K562 (cell line): ENCODE measurements at regions not wholly inside any gene's neighbourhood (a gene's known extent, or its start where the extent isn't known, plus 50 kb on each side); places are given as distances from the start of the nearest gene placed in this dataset.

ENCODE experiments used
- ATAC-seq: fragments of 200-7000 bp; cut with Tn5 transposase; 3 replicates; pipeline ENCODE4 v1.9.1; 2020; ENCODE audit warnings: moderate library complexity
- BruUV-seq: library from RNA; stranded (reverse); fragments of 400-500 nt; replicated peaks from 2 replicates; lab custom pipeline; 2021; lab: Mats Ljungman, UMichigan
- CTCF ChIA-PET: fragments of 300-600 bp; formaldehyde crosslinking; extraction: SDS; loops from one replicate; lab custom pipeline; 2021; ENCODE audit warnings: low intra/inter-chr PET ratio; lab: Yijun Ruan, JAX
- POLR2A ChIA-PET: fragments of 300-600, 350-650 bp; sonication (Branson Sonifier 250); formaldehyde crosslinking; extraction: SDS; loops from one replicate; lab custom pipeline; 2021; ENCODE audit warnings: antibody characterized with exemption, inconsistent platforms; lab: Yijun Ruan, JAX
- DNase-seq, 4 experiments: peaks; one replicate each; pipeline versions ENCODE4 v3.0.0 to v3.0.0-alpha.2; 2011 to 2018; ENCODE audit warnings: low spot score in 3 of 4, mixed read lengths in 3 of 4; ENCODE audit errors: extremely low read depth in 1 of 4
- FAIRE-seq: peaks from 2 replicates; lab custom pipeline; 2011; peaks lifted over from hg19 to GRCh38; lab: Jason Lieb, UNC
- H2AFZ ChIP-seq: 2 replicates; pipeline ENCODE4 v1.6.0; 2011; ENCODE audit warnings: low read depth, low read length, control low read depth, inconsistent platforms
- H3K27ac ChIP-seq: fragments of 200-600 bp; 3 replicates; pipeline ENCODE4 v1.8.0; 2011; ENCODE audit warnings: low read depth, mild to moderate bottlenecking, control low read depth, inconsistent platforms, low read length, moderate library complexity, mixed read lengths; ENCODE audit errors: extremely low read depth
- H3K27me3 ChIP-seq, 2 experiments: fragments of 300-600 bp in 1 of 2; 2 replicates in 1 of 2; 3 replicates in 1 of 2; pipeline versions ENCODE4 v1.6.0 to v1.8.0; 2011; ENCODE audit warnings: inconsistent platforms in 2 of 2, low read length in 2 of 2, mild to moderate bottlenecking in 1 of 2, mixed read lengths in 1 of 2, moderate library complexity in 1 of 2; ENCODE audit not compliant: control insufficient read depth in 2 of 2, insufficient read depth in 2 of 2
- H3K36me3 ChIP-seq: fragments of 300-600 bp; 3 replicates; pipeline ENCODE4 v1.8.0; 2011; ENCODE audit warnings: mild to moderate bottlenecking, low read length, inconsistent platforms; ENCODE audit not compliant: control insufficient read depth, insufficient read depth
- H3K4me1 ChIP-seq, 2 experiments: fragments of 200-600 bp in 1 of 2; replicated peaks in 1 of 2; 2 replicates in 1 of 2; 3 replicates in 1 of 2; pipeline versions ENCODE4 v1.5.1 to v1.8.0; 2011; ENCODE audit warnings: inconsistent platforms in 2 of 2, low read length in 2 of 2, mild to moderate bottlenecking in 1 of 2, mixed read lengths in 1 of 2, moderate library complexity in 1 of 2; ENCODE audit not compliant: control insufficient read depth in 2 of 2, insufficient read depth in 2 of 2
- H3K4me2 ChIP-seq: 2 replicates; pipeline ENCODE4 v1.6.1; 2011; ENCODE audit warnings: low read length, control low read depth, inconsistent platforms, mixed read lengths; ENCODE audit not compliant: insufficient read depth
- H3K4me3 ChIP-seq: fragments of 200-600 bp; sonication (generic), shearing (Covaris generic); 2 replicates; pipeline ENCODE4 v1.5.1; 2016; ENCODE audit warnings: control low read depth, inconsistent platforms
- H3K79me2 ChIP-seq: fragments of 200-600 bp; 3 replicates; pipeline ENCODE4 v1.8.0; 2011; ENCODE audit warnings: low read length, inconsistent platforms; ENCODE audit not compliant: control insufficient read depth, insufficient read depth
- H3K9ac ChIP-seq, 2 experiments: 2 replicates each; pipeline versions ENCODE4 v1.6.0 to v1.6.1; 2011; ENCODE audit warnings: low read depth in 2 of 2, low read length in 2 of 2, control low read depth in 1 of 2, inconsistent platforms in 1 of 2, mild to moderate bottlenecking in 1 of 2, mixed read lengths in 1 of 2; ENCODE audit not compliant: insufficient read depth in 1 of 2
- H3K9me1 ChIP-seq: one replicate; pipeline ENCODE4 v1.6.0; 2011; ENCODE audit warnings: inconsistent platforms, mild to moderate bottlenecking, low read length, moderate library complexity; ENCODE audit not compliant: control insufficient read depth, insufficient read depth
- H3K9me3 ChIP-seq: replicated peaks from 2 replicates; pipeline ENCODE4 v1.5.1; 2011; ENCODE audit warnings: low read depth, low read length, inconsistent platforms; ENCODE audit not compliant: control insufficient read depth, insufficient read depth
- H4K20me1 ChIP-seq: replicated peaks from 2 replicates; pipeline ENCODE4 v1.6.1; 2011; ENCODE audit warnings: low read length, inconsistent platforms, mixed read lengths; ENCODE audit not compliant: control insufficient read depth, insufficient read depth
- ARID2 ChIP-seq: fragments of 450-650 bp; IDR thresholded peaks from 2 replicates; pipeline ENCODE4 v1.6.1; 2017; ENCODE audit warnings: antibody characterized with exemption, mild to moderate bottlenecking
- CEBPG ChIP-seq, 3 experiments: fragments of 200-800 bp in 1 of 3; sonication (Bioruptor generic) in 1 of 3; sonication (generic) in 1 of 3; formaldehyde crosslinking in 1 of 3; IDR thresholded peaks in 2 of 3; conservative IDR thresholded peaks in 1 of 3; 2 replicates each; pipeline versions ENCODE4 v1.6.1 to v1.8.0; 2016 to 2022; ENCODE audit warnings: missing compliant biosample characterization in 2 of 3, missing genetic modification characterization in 2 of 3, mild to moderate bottlenecking in 1 of 3, missing genetic modification reagents in 1 of 3
- GABPB2 ChIP-seq: fragments of 250-450 bp; sonication (Bioruptor Pico); conservative IDR thresholded peaks from 2 replicates; pipeline ENCODE4 v1.5.1; 2021; ENCODE audit warnings: mild to moderate bottlenecking
- HCFC1 ChIP-seq: IDR thresholded peaks from 2 replicates; pipeline ENCODE4 v1.6.1; 2012; ENCODE audit warnings: low read depth, low read length, improper control_type of control experiment
- HNRNPUL1 ChIP-seq: fragments of 200-400 bp; formaldehyde crosslinking; IDR thresholded peaks from 2 replicates; pipeline ENCODE4 v1.6.1; 2017; ENCODE audit warnings: low read length
- MAFK ChIP-seq: IDR thresholded peaks from 2 replicates; pipeline ENCODE4 v1.6.1; 2011; ENCODE audit warnings: low read length, improper control_type of control experiment
- MCM2 ChIP-seq: fragments of 450-650 bp; IDR thresholded peaks from 2 replicates; pipeline ENCODE4 v1.6.1; 2017; ENCODE audit warnings: low read depth, mild to moderate bottlenecking
- PCBP1 ChIP-seq: fragments of 200-400 bp; formaldehyde crosslinking; IDR thresholded peaks from 2 replicates; pipeline ENCODE4 v1.6.1; 2018; ENCODE audit warnings: mild to moderate bottlenecking, low read depth, low read length; ENCODE audit not compliant: poor library complexity, severe bottlenecking
- RBM39 ChIP-seq: fragments of 200-400 bp; formaldehyde crosslinking; optimal IDR thresholded peaks from 2 replicates; pipeline ENCODE3; 2018; ENCODE audit warnings: low read depth, low read length
- SETDB1 ChIP-seq: IDR thresholded peaks from one replicate; pipeline ENCODE4 v1.6.1; 2012; ENCODE audit warnings: low read length, control low read depth, inconsistent platforms
- TAL1 ChIP-seq: fragments of 450-650 bp; IDR thresholded peaks from 2 replicates; pipeline ENCODE4 v1.6.1; 2016; ENCODE audit warnings: mild to moderate bottlenecking
- ZNF23 ChIP-seq: fragments of 250-450 bp; sonication (Bioruptor Pico); IDR thresholded peaks from 2 replicates; pipeline ENCODE4 v1.4.0; 2020; ENCODE audit warnings: mild to moderate bottlenecking
- ZNF444 ChIP-seq: fragments of 250-450 bp; sonication (Bioruptor Pico); IDR thresholded peaks from 2 replicates; pipeline ENCODE4 v1.4.0; 2020; ENCODE audit warnings: mild to moderate bottlenecking, moderate library complexity
- WGBS: fragments of 100-300 bp; shearing (Covaris generic); methylation state at CpG from one replicate; pipeline ENCODE4 v1.1.6; 2016; ENCODE audit warnings: low coverage, mixed read lengths; ENCODE audit not compliant: insufficient coverage; ENCODE audit errors: missing lambda C conversion rate; 5-methylcytosine and 5-hydroxymethylcytosine counted together
- in situ Hi-C: fragments of 300-500 bp; cut with MboI; formaldehyde crosslinking; loops from 4 replicates; pipeline ENCODE4 v1.15.0; 2018; ENCODE audit warnings: inconsistent platforms, mixed read lengths
- intact Hi-C: fragments of 100-400 bp; cut with micrococcal nuclease; formaldehyde crosslinking; loops from 2 replicates; pipeline ENCODE4 v1.14.2; 2022
- TF ChIP-seq, protein P1 (sequence below): IDR thresholded peaks from 2 replicates; pipeline ENCODE4 v1.6.1; 2016; ENCODE audit warnings: missing genetic modification characterization, missing compliant biosample characterization
- TF ChIP-seq, protein P2 (sequence below): sonication (generic); formaldehyde crosslinking; IDR thresholded peaks from 2 replicates; pipeline ENCODE4 v1.8.0; 2023; ENCODE audit warnings: missing genetic modification reagents, mild to moderate bottlenecking, borderline replicate concordance
- TF ChIP-seq, protein P3 (sequence below): fragments of 250-450 bp; sonication (Bioruptor Pico); IDR thresholded peaks from 2 replicates; pipeline ENCODE4 v1.8.0; 2021; ENCODE audit warnings: moderate library complexity, mild to moderate bottlenecking, inconsistent platforms

DNA sequence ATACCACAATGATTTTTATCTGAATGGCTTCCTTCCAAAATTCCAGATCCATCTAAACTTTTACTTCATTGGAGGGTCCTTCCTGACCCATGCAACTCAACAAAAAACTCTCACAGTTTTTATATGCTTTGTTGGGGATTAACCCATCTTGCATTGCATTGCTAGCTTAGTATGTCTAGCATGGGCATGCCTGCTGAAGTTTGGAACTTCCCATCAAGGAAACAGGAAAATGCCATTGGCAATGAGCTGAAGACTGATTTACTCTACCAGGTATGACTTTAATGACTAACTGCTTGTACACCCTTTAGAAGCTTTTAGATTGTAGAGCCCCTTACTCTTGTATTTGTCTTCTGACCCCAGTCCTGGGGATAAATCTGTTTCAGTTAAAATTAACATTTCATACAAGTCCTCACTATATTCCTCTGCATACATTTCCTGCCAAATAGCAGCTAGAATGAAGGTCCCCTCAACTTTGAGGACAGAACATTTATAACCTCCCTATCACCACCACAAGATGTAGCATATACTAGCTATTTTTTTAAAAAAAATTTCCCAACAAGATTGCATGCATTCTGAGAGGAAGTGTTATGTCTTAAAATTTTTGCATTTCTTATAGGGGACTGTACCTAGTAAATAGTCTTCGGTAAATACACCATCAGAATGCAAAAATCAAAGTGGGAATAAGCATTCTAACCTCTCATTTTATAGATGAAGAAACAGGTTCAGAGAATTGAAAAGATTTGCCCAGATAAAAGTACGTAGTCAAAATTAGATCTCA lies 52.5 kb upstream of the ATXN3L start:
- intact Hi-C loops (no loop called here), in situ Hi-C loops (no loop called here)
- H3K9ac ChIP-seq, result no peak overlapping the region
- CTCF ChIA-PET, result no interaction called here
- POLR2A ChIA-PET, result interaction anchor here (1.4 kb wide), 1 partner anchor 13 kb away, joined by 5 read pairs; no protein-coding TSS in a partner anchor
- H3K79me2 ChIP-seq, result no peaks in the 10 kb centered on the region
- BruUV-seq, result no TSS peak
- no peaks in the 10 kb centered on the region for H4K20me1 ChIP-seq
- WGBS, result 67% methylated on average over 2 of the region's 2 CpGs
- H3K4me2 ChIP-seq, result no peak overlapping the region
- DNase-seq, result no peak
- peaks cover 0 to 6% of the 10 kb centered on the region in 2 experiments; a peak in 1 of 5 replicates for H3K4me1 ChIP-seq
- no peak overlapping the region for H3K4me3 ChIP-seq
- no peak for ATAC-seq
- H3K36me3 ChIP-seq, result peaks cover 53% of the 10 kb centered on the region; the same call in 2 of the 3 replicates
- no peak overlapping the region for H2AFZ ChIP-seq
- no peaks in the 10 kb centered on the region for H3K9me1 ChIP-seq
- no peak overlapping the region for H3K27ac ChIP-seq
- H3K27me3 ChIP-seq, result no peaks in the 10 kb centered on the region
- FAIRE-seq, result no peak
- H3K9me3 ChIP-seq, result no peaks in the 10 kb centered on the region
- no peak for TF ChIP-seq TAL1
- TF ChIP-seq, protein P1, sequence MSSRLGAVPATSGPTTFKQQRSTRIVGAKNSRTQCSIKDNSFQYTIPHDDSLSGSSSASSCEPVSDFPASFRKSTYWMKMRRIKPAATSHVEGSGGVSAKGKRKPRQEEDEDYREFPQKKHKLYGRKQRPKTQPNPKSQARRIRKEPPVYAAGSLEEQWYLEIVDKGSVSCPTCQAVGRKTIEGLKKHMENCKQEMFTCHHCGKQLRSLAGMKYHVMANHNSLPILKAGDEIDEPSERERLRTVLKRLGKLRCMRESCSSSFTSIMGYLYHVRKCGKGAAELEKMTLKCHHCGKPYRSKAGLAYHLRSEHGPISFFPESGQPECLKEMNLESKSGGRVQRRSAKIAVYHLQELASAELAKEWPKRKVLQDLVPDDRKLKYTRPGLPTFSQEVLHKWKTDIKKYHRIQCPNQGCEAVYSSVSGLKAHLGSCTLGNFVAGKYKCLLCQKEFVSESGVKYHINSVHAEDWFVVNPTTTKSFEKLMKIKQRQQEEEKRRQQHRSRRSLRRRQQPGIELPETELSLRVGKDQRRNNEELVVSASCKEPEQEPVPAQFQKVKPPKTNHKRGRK (tag), result no peak
- no peak for TF ChIP-seq GABPB2
- TF ChIP-seq, protein P2, sequence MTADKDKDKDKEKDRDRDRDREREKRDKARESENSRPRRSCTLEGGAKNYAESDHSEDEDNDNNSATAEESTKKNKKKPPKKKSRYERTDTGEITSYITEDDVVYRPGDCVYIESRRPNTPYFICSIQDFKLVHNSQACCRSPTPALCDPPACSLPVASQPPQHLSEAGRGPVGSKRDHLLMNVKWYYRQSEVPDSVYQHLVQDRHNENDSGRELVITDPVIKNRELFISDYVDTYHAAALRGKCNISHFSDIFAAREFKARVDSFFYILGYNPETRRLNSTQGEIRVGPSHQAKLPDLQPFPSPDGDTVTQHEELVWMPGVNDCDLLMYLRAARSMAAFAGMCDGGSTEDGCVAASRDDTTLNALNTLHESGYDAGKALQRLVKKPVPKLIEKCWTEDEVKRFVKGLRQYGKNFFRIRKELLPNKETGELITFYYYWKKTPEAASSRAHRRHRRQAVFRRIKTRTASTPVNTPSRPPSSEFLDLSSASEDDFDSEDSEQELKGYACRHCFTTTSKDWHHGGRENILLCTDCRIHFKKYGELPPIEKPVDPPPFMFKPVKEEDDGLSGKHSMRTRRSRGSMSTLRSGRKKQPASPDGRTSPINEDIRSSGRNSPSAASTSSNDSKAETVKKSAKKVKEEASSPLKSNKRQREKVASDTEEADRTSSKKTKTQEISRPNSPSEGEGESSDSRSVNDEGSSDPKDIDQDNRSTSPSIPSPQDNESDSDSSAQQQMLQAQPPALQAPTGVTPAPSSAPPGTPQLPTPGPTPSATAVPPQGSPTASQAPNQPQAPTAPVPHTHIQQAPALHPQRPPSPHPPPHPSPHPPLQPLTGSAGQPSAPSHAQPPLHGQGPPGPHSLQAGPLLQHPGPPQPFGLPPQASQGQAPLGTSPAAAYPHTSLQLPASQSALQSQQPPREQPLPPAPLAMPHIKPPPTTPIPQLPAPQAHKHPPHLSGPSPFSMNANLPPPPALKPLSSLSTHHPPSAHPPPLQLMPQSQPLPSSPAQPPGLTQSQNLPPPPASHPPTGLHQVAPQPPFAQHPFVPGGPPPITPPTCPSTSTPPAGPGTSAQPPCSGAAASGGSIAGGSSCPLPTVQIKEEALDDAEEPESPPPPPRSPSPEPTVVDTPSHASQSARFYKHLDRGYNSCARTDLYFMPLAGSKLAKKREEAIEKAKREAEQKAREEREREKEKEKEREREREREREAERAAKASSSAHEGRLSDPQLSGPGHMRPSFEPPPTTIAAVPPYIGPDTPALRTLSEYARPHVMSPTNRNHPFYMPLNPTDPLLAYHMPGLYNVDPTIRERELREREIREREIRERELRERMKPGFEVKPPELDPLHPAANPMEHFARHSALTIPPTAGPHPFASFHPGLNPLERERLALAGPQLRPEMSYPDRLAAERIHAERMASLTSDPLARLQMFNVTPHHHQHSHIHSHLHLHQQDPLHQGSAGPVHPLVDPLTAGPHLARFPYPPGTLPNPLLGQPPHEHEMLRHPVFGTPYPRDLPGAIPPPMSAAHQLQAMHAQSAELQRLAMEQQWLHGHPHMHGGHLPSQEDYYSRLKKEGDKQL (CRISPR knock-in tag), result no peak
- TF ChIP-seq ARID2, result no peak
- TF ChIP-seq, protein P3, sequence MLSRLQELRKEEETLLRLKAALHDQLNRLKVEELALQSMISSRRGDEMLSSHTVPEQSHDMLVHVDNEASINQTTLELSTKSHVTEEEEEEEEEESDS (CRISPR knock-in tag), result no peak
- no peak for TF ChIP-seq SETDB1
- TF ChIP-seq PCBP1, result no peak
- TF ChIP-seq HNRNPUL1, result no peak
- no peak for TF ChIP-seq HCFC1
- no peak for TF ChIP-seq ZNF23
- TF ChIP-seq RBM39, result no peak
- no peak for TF ChIP-seq CEBPG (CRISPR knock-in tag; IDR thresholded peaks at IDR 0.05)
- no peak for TF ChIP-seq CEBPG (tag; conservative IDR thresholded peaks at IDR 0.05 in 1 of 2, IDR thresholded peaks at IDR 0.05 in 1 of 2)
- no peak for TF ChIP-seq MAFK
- no peak for TF ChIP-seq ZNF444 (CRISPR knock-in tag)
- no peak for TF ChIP-seq MCM2
